IMR-90 (cell line): ENCODE measurements at regions not wholly inside any gene's neighbourhood (a gene's known extent, or its start where the extent isn't known, plus 50 kb on each side); places are given as distances from the start of the nearest gene placed in this dataset.

ENCODE experiments used
- ATAC-seq: fragments of 200-7000 bp; cut with Tn5 transposase; 2 replicates; pipeline ENCODE4 v1.9.1; 2020; ENCODE audit warnings: low read depth, mild to moderate bottlenecking, moderate library complexity
- BruUV-seq: library from RNA; stranded (reverse); fragments of 400-500 nt; replicated peaks from 2 replicates; lab custom pipeline; 2021; lab: Mats Ljungman, UMichigan
- CTCF ChIA-PET: fragments of 300-600 bp; formaldehyde crosslinking; extraction: SDS; loops from one replicate; lab custom pipeline; 2021; ENCODE audit warnings: antibody characterized with exemption; lab: Yijun Ruan, JAX
- POLR2A ChIA-PET: fragments of 300-600 bp; sonication (Branson Sonifier 250); formaldehyde crosslinking; loops from one replicate; lab custom pipeline; 2022; ENCODE audit warnings: antibody characterized with exemption; ENCODE audit not compliant: unreplicated experiment; lab: Charles Lee
- DNase-seq: peaks from one replicate; pipeline ENCODE4 v3.0.0; 2013
- H2AFZ ChIP-seq: replicated peaks from 2 replicates; pipeline ENCODE3; 2013; ENCODE audit warnings: low read length, mild to moderate bottlenecking; ENCODE audit not compliant: poor library complexity
- H2AK5ac ChIP-seq: 2 replicates; pipeline ENCODE4 v1.6.1; 2013; ENCODE audit warnings: low read depth, low read length, inconsistent platforms
- H2AK9ac ChIP-seq: replicated peaks from 2 replicates; pipeline ENCODE3; 2013; ENCODE audit warnings: mild to moderate bottlenecking, low read depth, low read length, moderate library complexity; ENCODE audit not compliant: poor library complexity
- H2BK120ac ChIP-seq: 2 replicates; pipeline ENCODE4 v1.6.1; 2013; ENCODE audit warnings: low read depth, low read length, inconsistent platforms
- H2BK15ac ChIP-seq: 3 replicates; pipeline ENCODE4 v1.6.1; 2013; ENCODE audit warnings: low read depth, low read length, inconsistent platforms
- H2BK20ac ChIP-seq: 2 replicates; pipeline ENCODE4 v1.6.1; 2013; ENCODE audit warnings: low read depth, mild to moderate bottlenecking, inconsistent platforms, low read length, moderate library complexity
- H2BK5ac ChIP-seq: 2 replicates; pipeline ENCODE4 v1.6.1; 2013; ENCODE audit warnings: mild to moderate bottlenecking, low read depth, low read length, inconsistent platforms; ENCODE audit not compliant: poor library complexity, severe bottlenecking
- H3K14ac ChIP-seq: replicated peaks from 2 replicates; pipeline ENCODE4 v1.6.1; 2013; ENCODE audit warnings: low read depth, low read length, inconsistent platforms
- H3K18ac ChIP-seq: 2 replicates; pipeline ENCODE4 v1.6.1; 2013; ENCODE audit warnings: low read depth, low read length, control low read depth
- H3K23ac ChIP-seq: 2 replicates; pipeline ENCODE4 v1.6.1; 2013; ENCODE audit warnings: low read depth, low read length, inconsistent platforms
- H3K27ac ChIP-seq: 2 replicates; pipeline ENCODE4 v1.5.1; 2013; ENCODE audit warnings: mild to moderate bottlenecking, control low read depth, low read length; ENCODE audit not compliant: insufficient read depth
- H3K27me3 ChIP-seq: 2 replicates; pipeline ENCODE4 v1.6.1; 2013; ENCODE audit warnings: low read length; ENCODE audit not compliant: control insufficient read depth, insufficient read depth
- H3K36me3 ChIP-seq: 2 replicates; pipeline ENCODE4 v1.6.1; 2013; ENCODE audit warnings: low read length, mixed read lengths; ENCODE audit not compliant: control insufficient read depth, insufficient read depth
- H3K4ac ChIP-seq: 2 replicates; pipeline ENCODE4 v1.6.1; 2013; ENCODE audit warnings: low read depth, low read length, inconsistent platforms
- H3K4me1 ChIP-seq: 2 replicates; pipeline ENCODE4 v1.6.1; 2013; ENCODE audit warnings: low read length, mixed read lengths; ENCODE audit not compliant: control insufficient read depth, insufficient read depth
- H3K4me2 ChIP-seq: 2 replicates; pipeline ENCODE4 v1.6.1; 2013; ENCODE audit warnings: low read depth, mild to moderate bottlenecking, control low read depth, low read length, moderate library complexity
- H3K4me3 ChIP-seq: 2 replicates; pipeline ENCODE4 v1.5.1; 2013; ENCODE audit warnings: low read depth, mild to moderate bottlenecking, control low read depth, low read length, moderate library complexity; ENCODE audit not compliant: insufficient read depth
- H3K56ac ChIP-seq: 2 replicates; pipeline ENCODE4 v1.6.1; 2013; ENCODE audit warnings: low read length, inconsistent platforms; ENCODE audit not compliant: insufficient read depth; ENCODE audit errors: extremely low read depth
- H3K79me1 ChIP-seq, 2 experiments: 2 replicates each; pipeline ENCODE4 v1.6.1; 2013; ENCODE audit warnings: low read length in 2 of 2, inconsistent platforms in 1 of 2, low read depth in 1 of 2
- H3K9ac ChIP-seq: 2 replicates; pipeline ENCODE4 v1.6.1; 2013; ENCODE audit warnings: low read depth, low read length, control low read depth
- H3K9me1 ChIP-seq: 2 replicates; pipeline ENCODE4 v1.6.1; 2013; ENCODE audit warnings: low read length, inconsistent platforms; ENCODE audit not compliant: insufficient read depth
- H3K9me3 ChIP-seq: 2 replicates; pipeline ENCODE4 v1.6.1; 2013; ENCODE audit warnings: low read length; ENCODE audit not compliant: control insufficient read depth, insufficient read depth
- H4K20me1 ChIP-seq: 2 replicates; pipeline ENCODE4 v1.6.1; 2013; ENCODE audit warnings: low read length, inconsistent platforms; ENCODE audit not compliant: insufficient read depth
- H4K5ac ChIP-seq: 2 replicates; pipeline ENCODE4 v1.6.1; 2013; ENCODE audit warnings: mild to moderate bottlenecking, low read depth, low read length, control low read depth
- H4K8ac ChIP-seq, 2 experiments: 2 replicates each; pipeline ENCODE4 v1.6.1; 2013; ENCODE audit warnings: low read depth in 2 of 2, low read length in 2 of 2, control low read depth in 1 of 2, inconsistent platforms in 1 of 2
- H4K91ac ChIP-seq: 2 replicates; pipeline ENCODE4 v1.6.1; 2013; ENCODE audit warnings: low read depth, low read length, inconsistent platforms; ENCODE audit not compliant: insufficient read depth
- CEBPB ChIP-seq: IDR thresholded peaks from 2 replicates; pipeline ENCODE4 v1.6.1; 2012; ENCODE audit warnings: low read depth, low read length, improper control_type of control experiment
- CHD1 ChIP-seq: IDR thresholded peaks from 2 replicates; pipeline ENCODE4 v1.6.1; 2012; ENCODE audit warnings: low read depth, low read length, improper control_type of control experiment
- CTCF ChIP-seq: conservative IDR thresholded peaks from 2 replicates; pipeline ENCODE4 v1.5.1; 2012; ENCODE audit warnings: mild to moderate bottlenecking, low read depth, low read length, improper control_type of control experiment
- FOS ChIP-seq: fragments of 150-350 bp; IDR thresholded peaks from 2 replicates; pipeline ENCODE4 v1.6.1; 2016; ENCODE audit warnings: low read depth, low read length
- MAFK ChIP-seq: IDR thresholded peaks from 2 replicates; pipeline ENCODE4 v1.6.1; 2012; ENCODE audit warnings: low read depth, low read length, improper control_type of control experiment
- MAZ ChIP-seq: IDR thresholded peaks from 2 replicates; pipeline ENCODE4 v1.6.1; 2012; ENCODE audit warnings: low read depth, mild to moderate bottlenecking, low read length, improper control_type of control experiment, moderate library complexity, borderline replicate concordance
- RAD21 ChIP-seq: IDR thresholded peaks from 2 replicates; pipeline ENCODE4 v1.6.1; 2012; ENCODE audit warnings: low read length, improper control_type of control experiment
- RCOR1 ChIP-seq: IDR thresholded peaks from 2 replicates; pipeline ENCODE4 v1.6.1; 2012; ENCODE audit warnings: mild to moderate bottlenecking, low read length, improper control_type of control experiment; ENCODE audit not compliant: insufficient replicate concordance
- USF2 ChIP-seq: fragments of 150-350 bp; IDR thresholded peaks from 2 replicates; pipeline ENCODE4 v1.6.1; 2017; ENCODE audit warnings: mild to moderate bottlenecking, antibody characterized with exemption, low read length, low read depth
- dilution Hi-C: fragments of 300-500 bp; cut with HindIII; formaldehyde crosslinking; loops from one replicate; pipeline ENCODE4 v1.14.3; 2018; ENCODE audit warnings: low sequenced_read_pairs; ENCODE audit not compliant: unreplicated experiment
- in situ Hi-C: fragments of 300-500 bp; cut with MboI; formaldehyde crosslinking; loops from 3 replicates; pipeline ENCODE4 v1.14.3; 2019; ENCODE audit warnings: low sequenced_read_pairs, inconsistent platforms, mixed read lengths
- intact Hi-C: fragments of 100-400 bp; cut with micrococcal nuclease; formaldehyde crosslinking; loops from 2 replicates; pipeline ENCODE4 v1.10.0; 2022

- Histone ChIP-seq H2AFZ (no peak overlapping the region), H4K91ac (no peak overlapping the region), H3K79me1 (no peaks in the 10 kb centered on the region), H2BK5ac (no peak overlapping the region), H3K4ac (0 out of 2 replicates have a peak overlapping the region, but pooled peaks have one; percentile 53), H3K56ac (no peak overlapping the region), H2BK15ac (peak overlapping the region; percentile 57; the same call in 1 of the 3 replicates), H4K8ac (peak overlapping the region in 1 of 2 experiments; percentile 20; a peak in 2 of 4 replicates), H3K14ac (no peak overlapping the region), H2AK9ac (no peak overlapping the region), H3K4me3 (no peak overlapping the region), H2BK120ac (peak overlapping the region; percentile 28), H3K9ac (no peak overlapping the region), H2BK20ac (0 out of 2 replicates have a peak overlapping the region, but pooled peaks have one; percentile 21), H3K4me2 (no peak overlapping the region), H3K36me3 (no peaks in the 10 kb centered on the region), H3K4me1 (peaks cover 2% of the 10 kb centered on the region; the same call in 1 of the 2 replicates), H3K27me3 (no peaks in the 10 kb centered on the region), H4K20me1 (no peaks in the 10 kb centered on the region), H3K18ac (peak overlapping the region; percentile 86; the same call in 1 of the 2 replicates), H2AK5ac (no peak overlapping the region), H3K9me1 (no peaks in the 10 kb centered on the region), H4K5ac (peak overlapping the region; percentile 38; the same call in 1 of the 2 replicates), H3K9me3 (no peaks in the 10 kb centered on the region), H3K23ac (no peak overlapping the region), H3K27ac (no peak overlapping the region)
- DNase-seq (no peak), ATAC-seq (no peak)
- BruUV-seq = no TSS peak
- in situ Hi-C loops (no loop called here), intact Hi-C loops (loop anchor here (5.0 kb wide), 1 partner anchor 41 kb away; no protein-coding TSS in a partner anchor), dilution Hi-C loops (no loop called here)
- CTCF ChIA-PET = no interaction called here
- POLR2A ChIA-PET = interaction anchor here (0.6 kb wide), 1 partner anchor 30 kb away, joined by 3 read pairs; no protein-coding TSS in a partner anchor
- no peak for TF ChIP-seq CHD1
- TF ChIP-seq RAD21 = no peak
- no peak for TF ChIP-seq CEBPB
- no peak for TF ChIP-seq FOS
- TF ChIP-seq RCOR1 = no peak
- TF ChIP-seq USF2 = no peak
- TF ChIP-seq CTCF = no peak
- TF ChIP-seq MAFK = no peak
- no peak for TF ChIP-seq MAZ
Measured at GRCh38 chr11:28808771-28809170, 700.6 kb downstream of the METTL15 start.
